OCI-LY3 (cell line): ENCODE measurements at regions not wholly inside any gene's neighbourhood (a gene's known extent, or its start where the extent isn't known, plus 50 kb on each side); places are given as distances from the start of the nearest gene placed in this dataset.

Source experiments
- EZH2phosphoT487 ChIP-seq: fragments of 200-600 bp; shearing (Covaris generic); IDR thresholded peaks from 2 replicates; pipeline ENCODE4 v1.6.1; 2018; ENCODE audit warnings: antibody characterized with exemption, mixed run types, low read depth
- TF ChIP-seq, protein P1 (sequence below): fragments of 200-600, 300-600 bp; sonication (generic); IDR thresholded peaks from 2 replicates; pipeline ENCODE4 v1.5.1; 2014; ENCODE audit warnings: antibody characterized with exemption, low read length, low read depth

DNA sequence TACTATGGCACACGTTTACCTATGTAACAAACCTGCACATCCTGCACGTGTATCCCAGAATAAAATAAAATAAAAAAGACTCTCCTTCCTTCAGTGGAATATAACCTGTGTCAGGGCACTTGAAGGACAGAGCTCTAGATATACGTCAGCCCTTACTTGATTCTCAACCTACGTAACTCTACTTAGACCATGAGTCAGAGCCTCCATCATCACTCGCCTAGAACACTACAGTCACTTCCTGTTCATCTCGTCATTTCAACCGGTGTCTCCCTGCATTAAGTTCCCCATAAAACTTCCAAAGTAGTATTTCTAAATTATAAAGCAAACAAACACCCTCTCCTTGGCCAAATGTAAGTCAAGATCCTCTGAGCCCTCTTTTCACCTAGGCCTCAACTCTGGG is 243.5 kb upstream of the CCNG1 start:
- TF ChIP-seq, protein P1, sequence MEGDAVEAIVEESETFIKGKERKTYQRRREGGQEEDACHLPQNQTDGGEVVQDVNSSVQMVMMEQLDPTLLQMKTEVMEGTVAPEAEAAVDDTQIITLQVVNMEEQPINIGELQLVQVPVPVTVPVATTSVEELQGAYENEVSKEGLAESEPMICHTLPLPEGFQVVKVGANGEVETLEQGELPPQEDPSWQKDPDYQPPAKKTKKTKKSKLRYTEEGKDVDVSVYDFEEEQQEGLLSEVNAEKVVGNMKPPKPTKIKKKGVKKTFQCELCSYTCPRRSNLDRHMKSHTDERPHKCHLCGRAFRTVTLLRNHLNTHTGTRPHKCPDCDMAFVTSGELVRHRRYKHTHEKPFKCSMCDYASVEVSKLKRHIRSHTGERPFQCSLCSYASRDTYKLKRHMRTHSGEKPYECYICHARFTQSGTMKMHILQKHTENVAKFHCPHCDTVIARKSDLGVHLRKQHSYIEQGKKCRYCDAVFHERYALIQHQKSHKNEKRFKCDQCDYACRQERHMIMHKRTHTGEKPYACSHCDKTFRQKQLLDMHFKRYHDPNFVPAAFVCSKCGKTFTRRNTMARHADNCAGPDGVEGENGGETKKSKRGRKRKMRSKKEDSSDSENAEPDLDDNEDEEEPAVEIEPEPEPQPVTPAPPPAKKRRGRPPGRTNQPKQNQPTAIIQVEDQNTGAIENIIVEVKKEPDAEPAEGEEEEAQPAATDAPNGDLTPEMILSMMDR: no peak
- no peak for TF ChIP-seq EZH2phosphoT487
